WTC11 (cell line): ENCODE measurements at regions not wholly inside any gene's neighbourhood (a gene's known extent, or its start where the extent isn't known, plus 50 kb on each side); places are given as distances from the start of the nearest gene placed in this dataset.
"Not testable (repeated sequence)": the region's sequence is repeated elsewhere in the genome, so short reads cannot be mapped to it uniquely, and the experiment has no call there.

ENCODE experiments used
- CREM ChIP-seq: sonication (generic); formaldehyde crosslinking; IDR thresholded peaks from 2 replicates; pipeline ENCODE4 v1.8.1; 2022; ENCODE audit warnings: mild to moderate bottlenecking, missing genetic modification reagents, moderate library complexity
- TP53 ChIP-seq: sonication (generic); formaldehyde crosslinking; IDR thresholded peaks from 2 replicates; pipeline ENCODE4 v1.8.1; 2023; ENCODE audit warnings: mild to moderate bottlenecking, missing genetic modification reagents
- TF ChIP-seq, protein P1 (sequence below): sonication (generic); formaldehyde crosslinking; IDR thresholded peaks from 2 replicates; pipeline ENCODE4 v1.8.0; 2022; ENCODE audit warnings: mild to moderate bottlenecking, missing genetic modification reagents
- TF ChIP-seq, protein P2 (sequence below): sonication (generic); formaldehyde crosslinking; IDR thresholded peaks from 2 replicates; pipeline ENCODE4 v1.8.0; 2023; ENCODE audit warnings: mild to moderate bottlenecking, missing genetic modification reagents
- TF ChIP-seq, protein P3 (sequence below): sonication (generic); formaldehyde crosslinking; IDR thresholded peaks from 2 replicates; pipeline ENCODE4 v1.8.0; 2023; ENCODE audit warnings: missing genetic modification reagents
- TF ChIP-seq, protein P4 (sequence below): sonication (generic); formaldehyde crosslinking; IDR thresholded peaks from 2 replicates; pipeline ENCODE4 v1.8.1; 2023; ENCODE audit warnings: mild to moderate bottlenecking, missing genetic modification reagents

DNA sequence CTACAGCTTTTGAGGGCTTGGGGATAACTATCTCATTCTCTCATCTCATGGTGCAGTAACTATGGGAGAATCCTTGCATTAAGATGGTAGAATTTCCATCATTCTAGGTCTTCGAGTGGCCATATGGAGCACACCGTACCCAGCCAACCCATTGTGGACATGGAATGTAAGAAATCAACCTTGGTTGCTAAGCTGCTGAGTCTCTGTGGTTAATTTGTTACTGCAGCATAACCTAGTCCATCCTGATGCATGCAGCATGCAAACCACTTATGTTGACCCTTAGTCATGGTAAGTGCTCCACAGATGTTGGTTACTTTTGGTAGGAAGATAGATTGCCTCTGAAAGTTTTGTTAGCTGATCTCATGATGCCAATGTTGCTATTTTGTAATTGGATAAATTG is 156.3 kb upstream of the CCZ1B start:
- not testable (repeated sequence) for TF ChIP-seq CREM, TP53 (CRISPR knock-in tag)
- TF ChIP-seq, protein P1, sequence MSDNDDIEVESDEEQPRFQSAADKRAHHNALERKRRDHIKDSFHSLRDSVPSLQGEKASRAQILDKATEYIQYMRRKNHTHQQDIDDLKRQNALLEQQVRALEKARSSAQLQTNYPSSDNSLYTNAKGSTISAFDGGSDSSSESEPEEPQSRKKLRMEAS = not testable (repeated sequence)
- TF ChIP-seq, protein P2, sequence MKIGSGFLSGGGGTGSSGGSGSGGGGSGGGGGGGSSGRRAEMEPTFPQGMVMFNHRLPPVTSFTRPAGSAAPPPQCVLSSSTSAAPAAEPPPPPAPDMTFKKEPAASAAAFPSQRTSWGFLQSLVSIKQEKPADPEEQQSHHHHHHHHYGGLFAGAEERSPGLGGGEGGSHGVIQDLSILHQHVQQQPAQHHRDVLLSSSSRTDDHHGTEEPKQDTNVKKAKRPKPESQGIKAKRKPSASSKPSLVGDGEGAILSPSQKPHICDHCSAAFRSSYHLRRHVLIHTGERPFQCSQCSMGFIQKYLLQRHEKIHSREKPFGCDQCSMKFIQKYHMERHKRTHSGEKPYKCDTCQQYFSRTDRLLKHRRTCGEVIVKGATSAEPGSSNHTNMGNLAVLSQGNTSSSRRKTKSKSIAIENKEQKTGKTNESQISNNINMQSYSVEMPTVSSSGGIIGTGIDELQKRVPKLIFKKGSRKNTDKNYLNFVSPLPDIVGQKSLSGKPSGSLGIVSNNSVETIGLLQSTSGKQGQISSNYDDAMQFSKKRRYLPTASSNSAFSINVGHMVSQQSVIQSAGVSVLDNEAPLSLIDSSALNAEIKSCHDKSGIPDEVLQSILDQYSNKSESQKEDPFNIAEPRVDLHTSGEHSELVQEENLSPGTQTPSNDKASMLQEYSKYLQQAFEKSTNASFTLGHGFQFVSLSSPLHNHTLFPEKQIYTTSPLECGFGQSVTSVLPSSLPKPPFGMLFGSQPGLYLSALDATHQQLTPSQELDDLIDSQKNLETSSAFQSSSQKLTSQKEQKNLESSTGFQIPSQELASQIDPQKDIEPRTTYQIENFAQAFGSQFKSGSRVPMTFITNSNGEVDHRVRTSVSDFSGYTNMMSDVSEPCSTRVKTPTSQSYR (CRISPR knock-in tag) = not testable (repeated sequence)
- TF ChIP-seq, protein P3, sequence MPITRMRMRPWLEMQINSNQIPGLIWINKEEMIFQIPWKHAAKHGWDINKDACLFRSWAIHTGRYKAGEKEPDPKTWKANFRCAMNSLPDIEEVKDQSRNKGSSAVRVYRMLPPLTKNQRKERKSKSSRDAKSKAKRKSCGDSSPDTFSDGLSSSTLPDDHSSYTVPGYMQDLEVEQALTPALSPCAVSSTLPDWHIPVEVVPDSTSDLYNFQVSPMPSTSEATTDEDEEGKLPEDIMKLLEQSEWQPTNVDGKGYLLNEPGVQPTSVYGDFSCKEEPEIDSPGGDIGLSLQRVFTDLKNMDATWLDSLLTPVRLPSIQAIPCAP (CRISPR knock-in tag) = not testable (repeated sequence)
- TF ChIP-seq, protein P4, sequence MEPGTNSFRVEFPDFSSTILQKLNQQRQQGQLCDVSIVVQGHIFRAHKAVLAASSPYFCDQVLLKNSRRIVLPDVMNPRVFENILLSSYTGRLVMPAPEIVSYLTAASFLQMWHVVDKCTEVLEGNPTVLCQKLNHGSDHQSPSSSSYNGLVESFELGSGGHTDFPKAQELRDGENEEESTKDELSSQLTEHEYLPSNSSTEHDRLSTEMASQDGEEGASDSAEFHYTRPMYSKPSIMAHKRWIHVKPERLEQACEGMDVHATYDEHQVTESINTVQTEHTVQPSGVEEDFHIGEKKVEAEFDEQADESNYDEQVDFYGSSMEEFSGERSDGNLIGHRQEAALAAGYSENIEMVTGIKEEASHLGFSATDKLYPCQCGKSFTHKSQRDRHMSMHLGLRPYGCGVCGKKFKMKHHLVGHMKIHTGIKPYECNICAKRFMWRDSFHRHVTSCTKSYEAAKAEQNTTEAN (CRISPR knock-in tag) = not testable (repeated sequence)
